PC-3 (cell line): ENCODE measurements at regions not wholly inside any gene's neighbourhood (a gene's known extent, or its start where the extent isn't known, plus 50 kb on each side); places are given as distances from the start of the nearest gene placed in this dataset.

Experiments
- ATAC-seq: fragments of 200-7000 bp; cut with Tn5 transposase; 2 replicates; pipeline ENCODE4 v1.9.1; 2020; ENCODE audit warnings: mild to moderate bottlenecking, moderate library complexity
- BruUV-seq: library from RNA; stranded (reverse); fragments of 400-500 nt; replicated peaks from 2 replicates; lab custom pipeline; 2021; lab: Mats Ljungman, UMichigan
- CTCF ChIA-PET: fragments of 300-600 bp; sonication (Branson Sonifier 250); formaldehyde crosslinking; loops from one replicate; lab custom pipeline; 2022; ENCODE audit warnings: antibody characterized with exemption; lab: Charles Lee
- POLR2A ChIA-PET: fragments of 300-600 bp; sonication (Branson Sonifier 250); formaldehyde crosslinking; loops from one replicate; lab custom pipeline; 2022; ENCODE audit warnings: antibody characterized with exemption; ENCODE audit not compliant: unreplicated experiment; lab: Charles Lee
- DNase-seq: peaks from one replicate; pipeline ENCODE4 v3.0.0-alpha.2; 2015
- H2AFZ ChIP-seq: fragments of 300-600 bp; sonication (generic); 2 replicates; pipeline ENCODE4 v1.6.0; 2016; ENCODE audit warnings: antibody characterized with exemption, low read length
- H3F3A ChIP-seq: fragments of 300-600 bp; sonication (generic); one replicate; pipeline ENCODE4 v1.6.0; 2017; ENCODE audit warnings: antibody characterized with exemption, low read length, control low read depth, mild to moderate bottlenecking; ENCODE audit not compliant: unreplicated experiment
- H3K27ac ChIP-seq: fragments of 300-600 bp; sonication (generic); 2 replicates; pipeline ENCODE4 v1.5.1; 2016; ENCODE audit warnings: mild to moderate bottlenecking, low read length
- H3K27me3 ChIP-seq: fragments of 300-600 bp; sonication (generic); 2 replicates; pipeline ENCODE4 v1.6.1; 2016; ENCODE audit warnings: low read length, mixed read lengths
- H3K36me3 ChIP-seq: fragments of 300-600 bp; sonication (generic); 2 replicates; pipeline ENCODE4 v1.6.1; 2016; ENCODE audit warnings: low read depth, mixed run types, low read length, mixed read lengths
- H3K4me1 ChIP-seq: fragments of 300-600 bp; sonication (generic); 2 replicates; pipeline ENCODE4 v1.5.1; 2016; ENCODE audit warnings: low read length; ENCODE audit not compliant: insufficient read depth
- H3K4me2 ChIP-seq: fragments of 300-600 bp; sonication (generic); 2 replicates; pipeline ENCODE4 v1.6.0; 2016; ENCODE audit warnings: low read length
- H3K4me3 ChIP-seq: fragments of 300-600 bp; sonication (generic); 2 replicates; pipeline ENCODE4 v1.5.1; 2016; ENCODE audit warnings: mild to moderate bottlenecking, low read length, mixed read lengths
- H3K79me2 ChIP-seq: fragments of 300-600 bp; sonication (generic); 2 replicates; pipeline ENCODE4 v1.6.1; 2017; ENCODE audit warnings: low read length, mixed read lengths
- H3K9ac ChIP-seq: fragments of 300-600 bp; sonication (generic); 2 replicates; pipeline ENCODE4 v1.6.0; 2016; ENCODE audit warnings: mild to moderate bottlenecking, low read length
- H3K9me2 ChIP-seq: fragments of 300-600 bp; sonication (generic); replicated peaks from 2 replicates; pipeline ENCODE4 v1.6.1; 2016; ENCODE audit warnings: mixed run types, low read length, mixed read lengths
- H3K9me3 ChIP-seq: fragments of 300-600 bp; sonication (generic); 2 replicates; pipeline ENCODE4 v1.6.1; 2016; ENCODE audit warnings: low read length, mixed read lengths
- H4K20me1 ChIP-seq: fragments of 300-600 bp; sonication (generic); 2 replicates; pipeline ENCODE4 v1.6.1; 2016; ENCODE audit warnings: low read length, mixed read lengths
- CTCF ChIP-seq: fragments of 300-600 bp; sonication (generic); conservative IDR thresholded peaks from 2 replicates; pipeline ENCODE4 v1.5.1; 2017; ENCODE audit warnings: antibody characterized with exemption, low read depth, mild to moderate bottlenecking, low read length
- EZH2 ChIP-seq: fragments of 300-600 bp; sonication (generic); IDR thresholded peaks from one replicate; pipeline ENCODE4 v1.6.1; 2017; ENCODE audit warnings: antibody characterized with exemption, mild to moderate bottlenecking, low read length; ENCODE audit not compliant: unreplicated experiment
- EZH2phosphoT487 ChIP-seq: fragments of 300-600 bp; sonication (generic); IDR thresholded peaks from 2 replicates; pipeline ENCODE4 v1.6.1; 2018; ENCODE audit warnings: mild to moderate bottlenecking, antibody characterized with exemption, low read length, borderline replicate concordance
- intact Hi-C: fragments of 100-400 bp; cut with micrococcal nuclease; formaldehyde crosslinking; loops from 2 replicates; pipeline ENCODE4 v1.9.0; 2023

- ATAC-seq (no peak), DNase-seq (no peak)
- no peaks in the 10 kb centered on the region for H3K36me3 ChIP-seq
- POLR2A ChIA-PET: no interaction called here
- no peaks in the 10 kb centered on the region for H3K9me3 ChIP-seq
- no peak overlapping the region for H3K4me3 ChIP-seq
- H2AFZ ChIP-seq: no peak overlapping the region
- no peak for TF ChIP-seq EZH2
- TF ChIP-seq CTCF: no peak
- no peaks in the 10 kb centered on the region for H3K9me2 ChIP-seq
- H3K79me2 ChIP-seq: no peaks in the 10 kb centered on the region
- H3K27me3 ChIP-seq: no peaks in the 10 kb centered on the region
- no peak overlapping the region for H3K4me2 ChIP-seq
- H4K20me1 ChIP-seq: no peaks in the 10 kb centered on the region
- intact Hi-C loops: no loop called here
- H3K27ac ChIP-seq: no peak overlapping the region
- no TSS peak for BruUV-seq
- no peak overlapping the region for H3K9ac ChIP-seq
- H3K4me1 ChIP-seq: no peaks in the 10 kb centered on the region
- CTCF ChIA-PET: no interaction called here
- no peaks in the 10 kb centered on the region for H3F3A ChIP-seq
Measured at GRCh38 chr5:56447232-56447631, 214.1 kb upstream of the ANKRD55 start.

GRCh38 chr5:56446728-56447127 is 213.6 kb upstream of the ANKRD55 start:
- no peak for ATAC-seq
- intact Hi-C loops: no loop called here
- H3K9ac ChIP-seq: no peak overlapping the region
- no peak overlapping the region for H3K27ac ChIP-seq
- H3K36me3 ChIP-seq: no peaks in the 10 kb centered on the region
- H3K9me2 ChIP-seq: no peaks in the 10 kb centered on the region
- no peaks in the 10 kb centered on the region for H3F3A ChIP-seq
- H4K20me1 ChIP-seq: no peaks in the 10 kb centered on the region
- H2AFZ ChIP-seq: no peak overlapping the region
- no peak for TF ChIP-seq CTCF
- no peak for TF ChIP-seq EZH2
- TF ChIP-seq EZH2phosphoT487: no peak
- CTCF ChIA-PET: no interaction called here
- no peak overlapping the region for H3K4me2 ChIP-seq
- no peaks in the 10 kb centered on the region for H3K4me1 ChIP-seq
- POLR2A ChIA-PET: no interaction called here
- H3K27me3 ChIP-seq: no peaks in the 10 kb centered on the region
- no peaks in the 10 kb centered on the region for H3K79me2 ChIP-seq
- no peak for DNase-seq
- H3K4me3 ChIP-seq: no peak overlapping the region
- no peaks in the 10 kb centered on the region for H3K9me3 ChIP-seq
- BruUV-seq: no TSS peak

- Histone ChIP-seq H3K4me1 (no peaks in the 10 kb centered on the region), H2AFZ (no peak overlapping the region), H3F3A (no peaks in the 10 kb centered on the region), H3K4me3 (no peak overlapping the region), H3K27ac (no peak overlapping the region), H3K9ac (no peak overlapping the region), H3K36me3 (no peaks in the 10 kb centered on the region), H3K4me2 (no peak overlapping the region), H3K9me2 (no peaks in the 10 kb centered on the region), H3K79me2 (no peaks in the 10 kb centered on the region), H4K20me1 (no peaks in the 10 kb centered on the region), H3K27me3 (no peaks in the 10 kb centered on the region), H3K9me3 (no peaks in the 10 kb centered on the region)
- TF ChIP-seq EZH2 (no peak), CTCF (no peak), EZH2phosphoT487 (no peak)
- ATAC-seq (no peak), DNase-seq (no peak)
- intact Hi-C loops: no loop called here
- ChIA-PET CTCF (no interaction called here), POLR2A (no interaction called here)
- BruUV-seq: no TSS peak
Measured at GRCh38 chr5:56443826-56444225, 210.7 kb upstream of the ANKRD55 start.
